ENCODE measurements at regions not wholly inside any gene's neighbourhood (a gene's known extent, or its start where the extent isn't known, plus 50 kb on each side); places are given as distances from the start of the nearest gene placed in this dataset.

GRCh38 chr3:62981962-62982361, 106.7 kb upstream of the CADPS start:
- no peak for DNase-seq (ENCODE audit: low read depth)

DNA sequence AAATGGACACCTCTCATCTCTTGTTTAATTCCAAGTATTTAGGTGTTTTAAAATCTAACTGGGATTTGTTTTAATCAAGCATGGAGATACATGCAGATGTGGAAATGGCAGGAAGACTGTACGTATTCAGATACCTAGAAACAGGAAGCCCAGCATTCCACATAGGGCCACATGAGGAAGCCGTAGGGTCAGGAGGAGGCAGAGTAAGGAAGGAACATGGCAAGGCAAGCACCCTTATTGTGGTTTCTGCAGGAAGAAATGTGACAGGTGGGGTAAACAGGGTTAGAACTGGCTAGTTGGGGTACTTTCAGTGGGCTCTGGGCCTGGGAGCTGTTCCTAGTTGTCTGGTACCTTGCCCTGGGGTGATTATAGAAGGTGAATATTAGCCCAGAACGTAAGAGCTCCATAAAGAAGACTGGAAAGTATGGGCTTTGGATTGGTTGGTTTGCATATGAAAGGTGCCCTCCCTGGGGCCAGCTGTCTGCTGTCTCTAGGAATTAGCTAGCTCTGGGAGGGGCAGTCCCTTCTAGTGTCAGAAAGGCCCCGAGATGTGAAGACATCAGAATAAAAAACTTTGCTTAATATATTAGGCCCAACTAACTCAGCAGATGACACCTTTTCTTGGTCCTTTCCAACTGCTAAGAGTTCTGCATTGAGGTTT, 107.7 kb upstream of the CADPS start:
- no peak for DNase-seq (ENCODE audit: low read depth)

- no peak for DNase-seq (ENCODE audit: low read depth)
Observed at GRCh38 chr3:62986061-62986460, 110.8 kb upstream of the CADPS start.

DNA sequence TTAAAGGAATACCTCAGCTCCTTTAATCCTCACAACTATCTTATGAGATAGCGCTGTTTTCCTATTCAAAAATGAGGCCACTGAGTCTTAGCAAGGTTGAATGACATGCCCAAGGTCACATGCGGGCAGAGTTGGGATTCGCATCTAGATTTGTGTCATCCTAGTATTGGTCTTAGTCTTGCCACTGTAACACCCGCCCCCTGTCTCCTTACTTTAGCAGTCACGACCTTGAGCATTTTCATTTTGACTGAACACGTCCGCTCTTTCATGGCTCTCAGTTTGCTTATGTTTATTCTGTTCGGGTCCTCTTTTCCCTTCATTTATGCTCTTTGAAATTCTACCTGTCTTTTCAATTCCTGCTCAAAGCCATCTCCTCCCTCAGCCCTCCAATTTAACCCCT, 112.5 kb upstream of the CADPS start:
- DNase-seq (ENCODE audit: low read depth): no peak

- no peak for DNase-seq (ENCODE audit: low read depth)
Observed at GRCh38 chr3:62990704-62991413, 115.6 kb upstream of the CADPS start.

DNA sequence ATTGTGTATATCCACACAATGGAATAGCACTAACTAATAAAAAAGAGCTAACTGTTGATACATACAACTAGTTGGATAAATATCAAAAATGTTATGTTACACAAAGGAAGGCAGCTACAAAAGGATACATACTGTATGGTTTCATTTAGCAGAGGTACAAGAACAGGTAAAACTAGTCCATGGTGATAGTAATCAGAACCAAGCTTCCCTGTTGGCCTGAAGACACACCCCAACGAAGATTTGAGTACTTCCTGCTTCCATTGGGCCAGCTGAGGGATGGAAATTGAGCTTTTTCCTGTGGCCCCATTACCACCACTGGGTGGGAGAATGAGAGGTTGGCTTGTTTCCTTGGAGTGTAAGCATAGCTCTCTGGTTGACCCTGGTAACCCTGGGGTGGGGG, 117.3 kb upstream of the CADPS start:
- no peak for DNase-seq (ENCODE audit: low read depth)

DNA sequence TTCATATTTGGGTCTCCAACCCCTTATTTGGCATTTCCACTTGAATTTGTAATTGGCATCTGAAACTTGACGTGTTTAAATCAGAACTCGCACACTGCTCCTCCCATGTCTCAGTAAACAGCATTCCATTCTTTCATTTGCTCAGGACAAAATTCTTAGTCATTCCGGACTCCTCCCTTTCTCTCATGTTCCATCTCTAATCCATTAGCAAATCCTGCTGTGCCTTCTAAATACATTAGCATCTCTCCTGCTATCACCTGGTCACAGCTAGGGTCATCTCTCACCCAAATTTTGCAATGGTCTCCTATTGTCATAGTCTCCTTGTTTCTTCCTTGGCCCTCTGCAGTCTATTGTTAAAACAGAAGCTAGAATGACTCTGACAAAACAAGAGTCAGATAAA, 119.9 kb upstream of the CADPS start:
- no peak for DNase-seq (ENCODE audit: low read depth)

DNA sequence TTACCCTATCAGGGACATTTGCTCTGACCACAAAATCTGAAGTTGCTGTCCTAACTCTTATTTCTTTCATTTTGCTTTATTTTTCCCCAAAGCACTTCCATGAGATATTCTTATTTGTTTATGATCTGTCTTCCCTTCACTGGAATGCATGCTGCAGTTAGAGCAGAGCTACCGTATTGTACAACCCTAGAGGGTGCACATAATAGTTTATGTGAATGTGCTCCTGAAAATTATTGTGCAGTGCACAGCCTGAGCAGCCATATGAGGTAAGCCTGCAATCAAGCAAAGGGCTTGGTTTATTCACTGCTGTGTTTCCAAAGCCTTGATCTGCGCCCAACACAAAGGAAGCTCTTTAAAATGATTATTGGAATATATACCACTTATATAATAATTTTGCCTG, 120.3 kb upstream of the CADPS start:
- no peak for DNase-seq (ENCODE audit: low read depth)

DNA sequence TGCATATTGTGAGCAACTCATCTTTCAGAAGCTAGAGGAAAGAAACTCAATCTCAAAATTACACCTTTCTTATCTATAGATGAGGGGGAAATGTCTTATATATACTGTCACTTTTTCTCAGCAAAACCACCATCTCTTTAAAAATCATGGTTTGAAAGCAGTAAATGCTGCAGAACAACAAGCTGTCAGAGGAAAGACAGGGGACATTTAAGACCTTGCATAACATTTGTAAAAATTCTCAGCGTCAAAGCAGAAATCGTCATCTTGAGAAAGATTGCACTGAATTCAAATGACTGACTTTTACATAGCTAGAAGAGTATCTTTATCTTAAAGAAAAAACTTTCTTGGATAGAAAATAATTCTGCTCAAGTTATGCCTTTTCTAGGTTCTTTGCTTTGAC, 122.2 kb upstream of the CADPS start:
- no peak for DNase-seq (ENCODE audit: low read depth)

- DNase-seq (ENCODE audit: low read depth): no peak
Observed at GRCh38 chr3:62999158-62999557, 123.9 kb upstream of the CADPS start.

GRCh38 chr3:62999791-63000190, 124.6 kb upstream of the CADPS start:
- DNase-seq (ENCODE audit: low read depth): no peak

DNA sequence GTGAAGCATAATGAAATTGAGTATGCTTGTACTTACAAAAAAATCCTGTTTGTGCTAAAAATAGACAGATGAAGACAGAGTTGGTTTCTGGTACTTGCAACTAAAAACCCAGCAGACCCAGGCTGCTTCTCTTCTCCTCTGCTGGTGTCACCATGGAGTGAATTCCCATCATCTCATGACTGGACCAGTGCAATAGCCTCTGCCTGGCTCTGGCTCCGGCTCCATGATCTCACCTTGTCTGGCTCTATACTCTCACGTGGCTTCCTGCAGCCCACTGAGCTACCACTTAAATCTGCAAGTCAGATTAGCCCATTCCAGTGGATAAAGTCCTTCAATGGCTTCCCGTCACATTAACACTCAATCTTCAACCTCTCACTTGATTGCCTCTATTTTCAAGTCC, 129.2 kb upstream of the CADPS start:
- DNase-seq (ENCODE audit: low read depth): no peak

DNA sequence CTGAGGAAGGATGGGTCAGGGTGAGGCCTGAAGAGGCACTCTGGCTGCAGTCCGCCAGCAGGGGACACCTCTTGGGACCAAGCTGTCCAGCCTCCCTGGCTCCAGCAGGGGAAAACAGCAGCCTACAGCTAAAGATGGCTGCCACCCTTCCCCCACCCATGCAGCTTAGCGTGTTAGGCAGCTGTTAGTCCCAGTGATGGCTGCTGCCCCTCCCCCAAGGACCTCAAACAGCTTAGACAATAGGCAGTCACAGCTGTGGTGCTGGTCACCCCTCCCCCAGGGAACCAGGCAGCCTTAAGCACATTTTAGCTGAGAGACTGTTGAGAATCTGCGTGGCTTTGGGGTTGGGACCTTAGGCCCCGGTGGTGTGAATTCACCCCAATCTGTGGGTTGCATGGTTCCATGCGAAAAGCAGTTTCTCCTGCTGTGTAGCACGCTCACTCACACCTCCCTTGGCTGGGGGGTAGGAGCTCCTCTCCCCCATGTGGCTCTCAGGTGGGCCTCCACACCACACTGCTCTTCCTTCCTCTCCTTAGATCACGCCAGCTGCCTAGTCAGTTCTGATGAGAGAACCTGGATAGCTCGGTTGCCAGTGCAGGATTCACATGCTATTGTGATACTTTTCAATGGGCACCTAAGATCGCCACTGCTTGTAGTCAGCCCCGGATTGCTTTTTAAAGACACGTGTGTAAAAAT, 140.5 kb upstream of the CADPS start:
- DNase-seq (ENCODE audit: low read depth): no peak

DNA sequence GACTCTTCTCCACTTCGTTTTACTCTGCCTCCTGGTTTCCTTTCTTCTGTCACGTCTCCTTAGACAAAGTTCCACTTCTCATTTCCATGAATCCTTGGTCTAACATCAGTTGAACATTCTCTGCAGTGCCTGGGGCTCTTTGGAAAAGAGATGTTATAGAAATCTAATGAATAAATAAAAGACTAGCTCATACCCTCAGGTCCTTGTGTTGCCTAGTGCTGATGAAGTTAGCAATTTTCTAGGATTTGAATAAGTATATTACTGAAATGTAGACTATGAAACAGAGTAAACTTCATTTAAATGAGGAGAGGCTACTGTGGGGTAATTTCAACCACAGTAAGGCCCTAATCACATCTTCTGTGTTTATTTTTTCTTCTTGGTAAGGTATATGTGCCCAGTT, 146.9 kb upstream of the CADPS start:
- DNase-seq (ENCODE audit: low read depth): no peak

DNA sequence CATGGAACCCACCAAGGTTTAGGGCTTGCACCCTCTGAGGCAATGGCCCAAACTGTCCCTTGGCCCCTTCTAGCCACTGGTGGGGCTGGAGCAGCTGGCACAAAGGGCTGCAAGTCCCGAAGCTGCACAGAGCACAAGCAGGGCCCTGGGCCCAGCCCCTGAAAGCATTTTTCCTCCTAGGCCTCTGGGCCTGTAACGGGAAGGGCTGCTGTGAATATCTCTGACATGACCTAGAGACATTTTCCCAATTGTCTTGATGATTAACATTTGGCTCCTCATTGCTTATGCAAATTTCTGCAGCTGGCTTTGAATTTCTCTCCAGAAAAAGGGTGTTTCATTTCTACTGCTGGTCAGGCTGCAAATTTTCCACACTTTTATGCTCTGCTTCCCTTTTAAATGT, 151.5 kb upstream of the CADPS start:
- no peak for DNase-seq (ENCODE audit: low read depth)

DNA sequence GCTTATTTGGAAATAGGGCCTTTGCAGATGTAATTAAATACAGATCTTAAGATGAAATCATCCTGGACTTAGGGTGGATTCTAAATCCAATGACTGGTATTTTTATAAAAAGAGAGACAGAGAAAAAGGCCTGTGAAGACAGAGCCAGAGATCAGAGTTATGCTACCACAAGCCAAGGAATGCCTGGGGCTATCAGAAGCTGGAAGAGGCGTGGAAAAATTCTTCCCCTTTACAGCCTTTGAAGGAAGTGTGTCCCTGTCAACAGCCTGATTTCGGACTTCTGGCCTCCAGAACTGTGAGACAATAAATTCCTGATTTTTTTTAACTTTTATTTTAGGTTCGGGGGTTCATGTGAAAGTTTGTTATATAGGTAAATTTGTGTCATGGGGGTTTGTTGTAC, 154.1 kb upstream of the CADPS start:
- no peak for DNase-seq (ENCODE audit: low read depth)

DNA sequence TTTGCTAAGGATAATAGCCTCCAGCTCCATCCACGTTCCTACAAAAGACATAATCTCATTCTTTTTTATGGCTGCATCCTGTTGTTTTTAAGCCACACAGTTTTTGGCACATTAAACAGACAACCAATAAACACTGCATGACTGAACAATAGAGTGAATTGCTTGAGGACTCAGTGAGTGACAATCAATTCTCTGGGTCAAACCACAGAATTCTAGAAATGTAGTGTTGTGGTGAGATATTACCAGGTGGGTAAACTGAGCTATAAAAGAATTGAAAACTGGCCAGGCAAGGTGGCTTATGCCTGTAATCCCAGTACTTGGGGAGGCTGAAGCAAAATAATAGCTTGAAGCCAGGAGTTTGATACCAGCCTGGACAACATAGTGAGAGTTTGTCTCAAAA, 154.7 kb upstream of the CADPS start:
- no peak for DNase-seq (ENCODE audit: low read depth)

DNA sequence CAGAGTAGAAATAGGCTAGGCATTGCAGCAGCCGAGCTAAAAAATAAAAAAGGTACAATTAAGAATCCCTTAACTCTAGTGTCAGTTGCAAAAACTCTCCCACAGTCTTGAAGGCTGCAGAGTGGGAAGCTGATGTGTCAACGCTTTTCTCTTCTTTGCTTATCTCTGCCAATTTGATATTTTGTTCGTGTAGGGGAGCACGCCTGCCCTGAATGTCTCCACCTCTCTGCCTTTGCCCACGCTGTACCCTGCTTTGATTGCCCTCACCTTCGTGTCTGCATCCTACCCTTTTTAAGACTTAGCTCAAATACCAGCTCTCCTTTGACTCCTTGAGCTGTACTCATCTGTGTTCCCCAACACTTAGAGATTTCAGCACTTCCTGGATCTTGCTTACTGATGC, 155.4 kb upstream of the CADPS start:
- DNase-seq (ENCODE audit: low read depth): no peak

GRCh38 chr3:63032881-63033280, 157.7 kb upstream of the CADPS start:
- no peak for DNase-seq (ENCODE audit: low read depth)

DNA sequence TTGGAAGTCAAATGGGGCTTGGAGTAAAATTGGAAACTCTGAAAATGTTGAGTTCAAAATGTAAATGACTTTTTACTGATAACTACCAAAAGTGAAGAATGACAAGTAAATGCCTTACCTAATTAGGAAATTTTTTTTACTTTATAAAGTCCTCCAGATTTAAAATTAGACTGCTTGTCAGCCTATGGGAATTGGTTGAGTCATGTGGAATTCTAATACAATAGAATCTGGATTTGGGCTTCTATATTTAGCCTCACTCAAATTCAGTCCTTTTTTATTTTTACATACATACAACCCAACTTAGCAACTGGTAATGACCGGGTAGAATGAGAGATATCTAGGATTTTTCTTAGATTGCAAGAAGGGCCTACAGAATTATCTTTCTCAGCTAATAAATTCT, 158.9 kb upstream of the CADPS start:
- no peak for DNase-seq (ENCODE audit: low read depth)

DNA sequence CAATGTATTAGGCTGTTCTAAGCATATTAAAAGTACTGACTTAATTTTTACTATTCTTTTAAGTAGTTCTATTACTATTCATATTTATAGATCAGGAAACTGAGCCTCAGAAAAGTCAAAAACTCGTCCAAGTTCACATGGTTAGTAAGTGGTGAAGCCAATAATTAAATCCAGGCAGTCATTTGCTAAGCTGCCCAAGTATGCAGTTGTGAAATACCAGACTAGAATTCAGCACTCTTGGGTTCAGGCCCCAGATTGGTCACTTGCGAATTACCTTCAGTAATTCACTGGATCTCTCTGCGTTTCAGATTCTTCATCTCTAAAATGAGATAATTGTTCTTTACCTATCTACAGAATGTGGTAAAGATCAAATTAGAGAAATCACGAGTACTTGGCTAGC, 161.9 kb upstream of the CADPS start:
- no peak for DNase-seq (ENCODE audit: low read depth)

GRCh38 chr3:63042833-63043232, 167.6 kb upstream of the CADPS start:
- no peak for DNase-seq (ENCODE audit: low read depth)

DNA sequence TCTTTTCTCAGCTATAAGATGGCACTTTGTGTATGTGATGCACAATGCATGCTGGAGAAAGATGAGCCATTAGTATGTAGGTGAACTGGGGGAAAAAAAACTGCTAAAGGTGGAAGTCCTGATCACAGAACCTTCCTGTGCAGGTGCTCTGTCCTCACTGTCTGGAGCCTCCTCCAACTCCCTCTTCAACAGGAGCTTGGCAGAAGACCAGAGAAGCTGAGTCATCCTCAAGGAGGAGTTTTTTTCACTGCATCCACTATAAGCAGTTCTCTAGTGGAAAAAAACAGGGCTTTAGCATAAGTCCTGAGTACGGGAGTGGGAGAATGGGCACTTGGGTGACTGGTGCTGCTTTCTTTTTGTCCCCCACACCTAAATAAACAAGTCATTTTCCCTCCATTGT, 168.4 kb upstream of the CADPS start:
- no peak for DNase-seq (ENCODE audit: low read depth)

- no peak for DNase-seq (ENCODE audit: low read depth)
Observed at GRCh38 chr3:63046152-63046551, 170.9 kb upstream of the CADPS start.
